GM18505 (cell line): ENCODE measurements at regions not wholly inside any gene's neighbourhood (a gene's known extent, or its start where the extent isn't known, plus 50 kb on each side); places are given as distances from the start of the nearest gene placed in this dataset.

Experiments used
- ATAC-seq: cut with Tn5 transposase; IDR thresholded peaks from one replicate; pipeline ENCODE4 v1.9.1; 2021; ENCODE audit not compliant: unreplicated experiment
- POLR2A ChIP-seq: IDR thresholded peaks from 4 replicates; pipeline ENCODE4 v1.6.1; 2011; ENCODE audit warnings: borderline replicate concordance; ENCODE audit not compliant: insufficient read depth, insufficient read length; ENCODE audit errors: extremely low read depth

DNA sequence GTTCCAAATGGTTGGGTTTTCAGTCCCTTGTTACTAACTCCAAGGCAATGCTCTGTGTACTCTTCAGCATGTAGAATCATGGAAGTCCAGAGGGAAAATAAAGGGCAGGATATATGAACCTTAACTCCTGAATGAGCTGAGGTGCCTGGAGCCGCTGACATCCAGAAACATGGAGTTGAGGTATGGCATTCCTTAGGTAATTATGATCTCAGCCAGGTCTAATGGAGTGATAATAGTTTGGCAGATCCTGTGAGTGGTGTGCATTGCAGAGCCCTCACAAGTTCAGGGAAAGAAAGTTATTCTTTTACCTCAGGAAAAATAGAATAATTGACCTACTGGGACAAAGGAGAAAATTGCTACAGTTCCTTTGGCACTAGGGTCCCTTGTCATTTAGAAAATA lies 369.1 kb downstream of the ZNF608 start:
- ATAC-seq = no peak
- no peak for TF ChIP-seq POLR2A

DNA sequence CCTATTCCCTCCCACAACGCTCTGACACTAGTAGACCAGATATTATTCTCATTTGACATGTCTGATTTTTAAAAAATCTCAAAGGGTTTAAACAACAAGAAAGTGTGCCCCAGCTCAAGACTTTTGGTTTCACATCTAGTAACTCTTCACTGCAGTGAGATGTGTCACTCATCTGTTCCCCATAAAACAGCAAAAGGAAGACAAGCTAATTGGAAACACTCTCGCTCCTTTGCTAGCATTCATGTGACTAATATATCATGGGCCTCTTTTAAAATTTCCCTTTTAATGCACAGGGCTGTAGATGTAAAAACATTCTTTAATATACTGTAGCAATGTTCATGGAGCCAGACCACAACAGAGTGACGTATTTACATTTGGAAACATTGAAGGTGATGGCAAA lies 372.6 kb downstream of the ZNF608 start:
- no peak for TF ChIP-seq POLR2A
- ATAC-seq = no peak

DNA sequence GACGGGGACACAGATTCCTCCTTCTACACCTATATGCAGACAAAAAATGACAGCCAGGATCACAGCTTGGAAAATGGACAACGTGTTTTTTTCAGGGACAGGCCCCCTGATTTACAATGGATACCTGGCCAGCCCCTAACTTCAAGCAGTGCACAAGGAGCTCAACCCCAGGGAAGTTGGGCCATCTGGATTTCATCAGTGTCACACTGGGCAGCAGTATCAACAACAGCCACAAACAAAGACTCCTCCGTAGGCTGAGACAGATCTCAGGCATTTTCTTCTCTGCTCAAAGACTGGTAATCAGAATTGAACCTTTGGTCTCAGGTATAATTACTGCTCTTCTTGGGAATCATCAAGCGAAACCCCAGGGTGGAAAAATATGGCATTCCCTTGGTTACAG lies 374.0 kb downstream of the ZNF608 start:
- ATAC-seq = no peak
- TF ChIP-seq POLR2A = no peak

DNA sequence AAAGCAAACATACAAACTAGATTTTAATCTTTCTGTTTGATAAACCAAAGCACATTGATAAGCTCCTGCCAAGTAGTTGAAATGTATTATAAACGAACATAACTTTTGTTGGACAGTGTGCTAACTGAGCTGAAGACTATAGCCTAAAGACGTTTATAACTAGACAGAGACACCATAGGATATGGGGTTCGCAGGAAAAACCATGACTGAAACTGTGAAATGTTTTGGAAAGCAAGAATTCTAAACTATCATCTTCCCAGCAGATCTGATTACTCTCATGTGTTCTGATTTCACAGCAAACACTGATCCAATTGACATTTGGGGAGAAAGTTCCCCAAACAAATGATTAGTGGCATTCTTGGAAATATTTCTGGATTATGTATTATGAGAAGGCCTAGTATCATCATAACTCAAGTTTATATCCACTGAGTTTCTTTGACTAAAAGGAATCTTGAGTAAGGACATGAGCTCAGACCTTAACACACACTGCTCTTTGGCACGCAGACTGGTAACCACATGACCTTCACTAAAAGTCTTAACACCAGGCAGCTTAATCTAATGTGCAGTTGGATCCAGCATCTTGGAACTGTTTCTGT lies 375.2 kb downstream of the ZNF608 start:
- TF ChIP-seq POLR2A = no peak
- no peak for ATAC-seq

GRCh38 chr5:124370601-124371000 lies 375.8 kb downstream of the ZNF608 start:
- TF ChIP-seq POLR2A = no peak
- ATAC-seq = no peak

DNA sequence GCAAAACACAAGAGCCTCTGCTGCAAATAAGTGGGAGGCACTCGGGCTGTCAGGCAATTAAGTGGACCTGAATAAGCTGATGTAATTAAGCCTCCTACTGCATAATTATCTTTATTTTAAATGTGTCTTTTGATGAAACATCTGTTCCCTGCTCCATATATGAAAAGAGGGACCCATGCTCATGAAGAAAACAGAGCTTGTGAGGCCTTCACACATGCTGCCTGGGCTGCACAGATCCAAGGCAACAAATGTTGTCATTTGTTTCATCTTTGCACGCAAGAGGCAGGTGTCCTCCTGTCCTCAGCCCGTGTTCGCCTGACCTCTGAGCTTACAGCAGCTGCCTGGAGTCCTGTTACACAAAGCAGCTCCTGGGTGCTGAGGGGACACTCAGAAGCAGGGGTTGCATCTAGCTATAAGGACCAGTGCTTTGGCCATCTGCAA lies 381.1 kb downstream of the ZNF608 start:
- no peak for ATAC-seq

GRCh38 chr5:124355928-124356327 lies 390.5 kb downstream of the ZNF608 start:
- no peak for ATAC-seq
- TF ChIP-seq POLR2A = no peak

More for the DNA sequence above, 381.1 kb downstream of the ZNF608 start:
- TF ChIP-seq POLR2A = no peak

- no peak for TF ChIP-seq POLR2A
- no peak for ATAC-seq
Measured at GRCh38 chr5:124353016-124353415, 393.4 kb downstream of the ZNF608 start.

- no peak for ATAC-seq
- TF ChIP-seq POLR2A = no peak
Measured at GRCh38 chr5:124352312-124352711, 394.1 kb downstream of the ZNF608 start.

GRCh38 chr5:124349931-124350330 lies 396.5 kb downstream of the ZNF608 start:
- no peak for ATAC-seq
- no peak for TF ChIP-seq POLR2A

GRCh38 chr5:124343451-124343867 lies 403.0 kb downstream of the ZNF608 start:
- ATAC-seq = no peak
- no peak for TF ChIP-seq POLR2A

DNA sequence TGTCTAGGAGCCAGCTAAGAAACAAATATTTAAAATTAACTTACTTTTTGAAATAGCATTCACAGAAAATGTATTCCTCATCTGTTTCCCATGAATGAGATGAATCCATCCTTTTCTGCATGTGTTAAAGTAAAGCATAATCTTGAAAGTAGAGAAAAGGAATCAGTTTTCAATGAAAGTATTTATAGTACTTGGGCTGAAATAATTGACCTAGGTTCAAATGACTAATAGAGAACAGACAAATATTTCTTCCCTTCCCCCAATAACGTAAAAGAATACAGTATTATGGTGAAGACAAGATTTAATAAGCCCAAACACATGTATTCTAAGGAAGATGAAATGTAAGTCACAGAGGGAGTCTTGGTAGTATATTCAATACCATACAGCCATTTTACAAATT lies 403.5 kb downstream of the ZNF608 start:
- TF ChIP-seq POLR2A = no peak
- no peak for ATAC-seq

GRCh38 chr5:124342584-124342983 lies 403.9 kb downstream of the ZNF608 start:
- TF ChIP-seq POLR2A = no peak
- no peak for ATAC-seq

GRCh38 chr5:124342027-124342471 lies 404.4 kb downstream of the ZNF608 start:
- ATAC-seq = no peak
- no peak for TF ChIP-seq POLR2A
